Activated T-helper 17 cell treated with anti-CD3 and anti-CD28 coated beads, Interleukin-2, amount 50 U/mL, for 72 hours (primary cell): ENCODE measurements at regions not wholly inside any gene's neighbourhood (a gene's known extent, or its start where the extent isn't known, plus 50 kb on each side); places are given as distances from the start of the nearest gene placed in this dataset.

Source experiments
- ATAC-seq: fragments of 150-1000 bp; cut with Tn5 transposase; replicated peaks from 2 replicates; pipeline ENCODE4 v1.10.0; 2021; ENCODE audit warnings: mild to moderate bottlenecking, moderate library complexity
- H3K27ac Mint-ChIP-seq: one replicate; pipeline ENCODE4 v1.8.0; 2022; ENCODE audit warnings: mixed read lengths
- H3K27me3 Mint-ChIP-seq: one replicate; pipeline ENCODE4 v1.8.0; 2022; ENCODE audit warnings: mixed read lengths
- H3K36me3 Mint-ChIP-seq: one replicate; pipeline ENCODE4 v1.8.0; 2022; ENCODE audit warnings: low read depth, mild to moderate bottlenecking, mixed read lengths
- H3K4me1 Mint-ChIP-seq: one replicate; pipeline ENCODE4 v1.8.0; 2022; ENCODE audit warnings: mixed read lengths
- H3K4me3 Mint-ChIP-seq: one replicate; pipeline ENCODE4 v1.8.0; 2022; ENCODE audit warnings: mild to moderate bottlenecking, mixed read lengths
- H3K9me3 Mint-ChIP-seq: one replicate; pipeline ENCODE4 v1.8.0; 2022; ENCODE audit warnings: mixed read lengths

- no peak overlapping the region for H3K4me3 Mint-ChIP-seq
- ATAC-seq, result no peak
- H3K4me1 Mint-ChIP-seq, result no peaks in the 10 kb centered on the region
- H3K27me3 Mint-ChIP-seq, result peaks cover 40% of the 10 kb centered on the region
- no peak overlapping the region for H3K27ac Mint-ChIP-seq
- no peaks in the 10 kb centered on the region for H3K9me3 Mint-ChIP-seq
- no peaks in the 10 kb centered on the region for H3K36me3 Mint-ChIP-seq
Measured at GRCh38 chr11:104366321-104366734, 202.4 kb upstream of the PDGFD start.

GRCh38 chr11:104365676-104366075, 201.7 kb upstream of the PDGFD start:
- Mint-ChIP-seq H3K9me3 (no peaks in the 10 kb centered on the region), H3K4me1 (no peaks in the 10 kb centered on the region), H3K27ac (no peak overlapping the region), H3K36me3 (no peaks in the 10 kb centered on the region), H3K4me3 (no peak overlapping the region), H3K27me3 (peaks cover 36% of the 10 kb centered on the region)
- ATAC-seq, result no peak

DNA sequence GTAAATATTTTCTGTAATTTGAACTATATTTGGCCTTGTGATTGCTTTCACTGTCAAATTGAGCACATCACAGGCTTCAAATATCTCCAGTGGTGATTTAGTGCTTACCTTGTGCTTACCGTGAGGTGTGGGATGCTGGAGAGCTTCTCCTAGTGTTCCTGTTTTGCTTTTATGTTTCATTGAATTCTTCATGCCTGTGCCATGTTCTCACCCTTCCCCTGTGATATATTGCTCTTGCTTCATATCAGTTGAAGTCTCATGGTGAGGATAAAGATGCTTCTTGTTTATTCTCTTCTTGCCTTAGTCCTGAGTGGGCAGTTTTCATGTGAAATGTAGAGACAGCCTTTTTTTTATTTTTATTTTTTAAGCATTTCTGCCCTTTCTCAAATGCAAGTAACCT, 198.0 kb upstream of the PDGFD start:
- H3K27ac Mint-ChIP-seq, result no peak overlapping the region
- no peak overlapping the region for H3K4me3 Mint-ChIP-seq
- H3K27me3 Mint-ChIP-seq, result peaks cover 23% of the 10 kb centered on the region
- H3K9me3 Mint-ChIP-seq, result no peaks in the 10 kb centered on the region
- no peaks in the 10 kb centered on the region for H3K36me3 Mint-ChIP-seq
- H3K4me1 Mint-ChIP-seq, result no peaks in the 10 kb centered on the region
- ATAC-seq, result no peak

- Mint-ChIP-seq H3K4me3 (no peak overlapping the region), H3K27ac (no peak overlapping the region), H3K27me3 (peaks cover 5% of the 10 kb centered on the region), H3K36me3 (no peaks in the 10 kb centered on the region), H3K9me3 (peaks cover 6% of the 10 kb centered on the region), H3K4me1 (no peaks in the 10 kb centered on the region)
- no peak for ATAC-seq
Measured at GRCh38 chr11:104352036-104352435, 188.1 kb upstream of the PDGFD start.

- Mint-ChIP-seq H3K9me3 (no peaks in the 10 kb centered on the region), H3K36me3 (no peaks in the 10 kb centered on the region), H3K4me1 (no peaks in the 10 kb centered on the region), H3K27ac (no peak overlapping the region), H3K27me3 (no peaks in the 10 kb centered on the region), H3K4me3 (no peak overlapping the region)
- ATAC-seq, result no peak
Measured at GRCh38 chr11:104343578-104343977, 179.6 kb upstream of the PDGFD start.

DNA sequence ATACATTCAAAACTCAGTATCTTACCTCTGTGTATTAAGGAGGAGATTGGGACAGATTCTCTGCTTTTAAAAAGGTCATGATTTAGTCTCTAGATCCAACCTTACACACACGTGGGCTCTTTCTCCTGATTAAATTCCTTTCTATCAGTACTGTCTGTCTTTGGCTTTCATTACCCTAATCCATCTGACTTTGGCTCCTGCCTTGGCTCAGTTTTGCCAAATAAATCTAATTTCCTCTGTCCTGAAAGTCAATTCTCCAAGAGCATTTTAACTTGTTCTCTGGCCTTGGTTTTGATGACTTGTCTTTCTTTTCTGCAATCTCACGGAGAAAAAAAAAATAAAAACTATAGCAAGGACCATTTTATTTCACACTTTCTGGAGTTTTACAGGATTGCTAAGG, 176.6 kb upstream of the PDGFD start:
- no peak overlapping the region for H3K27ac Mint-ChIP-seq
- no peaks in the 10 kb centered on the region for H3K4me1 Mint-ChIP-seq
- H3K9me3 Mint-ChIP-seq, result no peaks in the 10 kb centered on the region
- H3K27me3 Mint-ChIP-seq, result no peaks in the 10 kb centered on the region
- ATAC-seq, result no peak
- H3K36me3 Mint-ChIP-seq, result no peaks in the 10 kb centered on the region
- H3K4me3 Mint-ChIP-seq, result no peak overlapping the region

DNA sequence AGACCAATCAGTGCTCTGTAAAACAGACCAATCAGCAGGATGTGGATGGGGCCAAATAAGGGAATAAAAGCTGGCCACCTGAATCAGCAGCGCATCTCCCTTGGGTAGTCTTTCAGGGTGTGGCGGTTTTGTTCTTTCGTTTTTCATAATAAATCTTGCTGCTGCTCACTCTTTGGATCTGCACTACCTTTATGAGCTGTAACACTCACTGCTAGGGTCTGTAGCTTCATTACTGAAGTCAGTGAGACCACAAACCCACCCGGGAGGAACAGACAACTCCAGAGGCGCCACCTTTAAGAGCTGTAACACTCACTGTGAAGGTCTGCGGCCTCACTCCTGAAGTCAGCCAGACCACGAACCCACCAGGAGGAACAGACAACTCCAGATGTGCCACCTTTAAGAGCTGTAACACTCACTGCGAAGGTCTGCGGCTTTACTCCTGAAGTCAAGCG, 175.5 kb upstream of the PDGFD start:
- Mint-ChIP-seq H3K9me3 (no peaks in the 10 kb centered on the region), H3K27me3 (no peaks in the 10 kb centered on the region), H3K4me1 (no peaks in the 10 kb centered on the region), H3K4me3 (no peak overlapping the region), H3K27ac (no peak overlapping the region), H3K36me3 (no peaks in the 10 kb centered on the region)
- no peak for ATAC-seq

- H3K9me3 Mint-ChIP-seq, result no peaks in the 10 kb centered on the region
- no peaks in the 10 kb centered on the region for H3K27me3 Mint-ChIP-seq
- H3K4me3 Mint-ChIP-seq, result no peak overlapping the region
- no peak for ATAC-seq
- H3K27ac Mint-ChIP-seq, result no peak overlapping the region
- H3K4me1 Mint-ChIP-seq, result no peaks in the 10 kb centered on the region
- no peaks in the 10 kb centered on the region for H3K36me3 Mint-ChIP-seq
Measured at GRCh38 chr11:104338186-104338585, 174.2 kb upstream of the PDGFD start.

DNA sequence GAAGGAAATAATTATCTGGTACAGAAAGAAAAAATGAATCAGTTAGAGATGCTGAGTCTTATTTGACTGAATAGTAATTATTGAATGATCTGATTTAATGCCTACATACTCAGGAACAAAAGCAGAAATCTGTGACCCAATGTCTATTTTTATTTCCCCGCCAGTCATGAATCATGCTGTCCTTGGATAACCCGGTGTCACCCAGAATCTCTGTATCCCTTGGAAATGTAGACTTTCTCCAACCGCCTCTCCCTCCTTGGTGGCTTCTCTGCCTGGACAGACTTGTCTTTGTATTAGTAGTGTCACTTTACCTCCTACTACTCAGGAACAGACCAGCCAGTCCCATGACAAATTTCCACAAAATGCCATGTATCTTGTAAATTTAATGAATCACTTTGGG, 173.3 kb upstream of the PDGFD start:
- no peaks in the 10 kb centered on the region for H3K36me3 Mint-ChIP-seq
- no peaks in the 10 kb centered on the region for H3K9me3 Mint-ChIP-seq
- H3K27me3 Mint-ChIP-seq, result no peaks in the 10 kb centered on the region
- ATAC-seq, result no peak
- no peak overlapping the region for H3K27ac Mint-ChIP-seq
- H3K4me1 Mint-ChIP-seq, result no peaks in the 10 kb centered on the region
- no peak overlapping the region for H3K4me3 Mint-ChIP-seq

DNA sequence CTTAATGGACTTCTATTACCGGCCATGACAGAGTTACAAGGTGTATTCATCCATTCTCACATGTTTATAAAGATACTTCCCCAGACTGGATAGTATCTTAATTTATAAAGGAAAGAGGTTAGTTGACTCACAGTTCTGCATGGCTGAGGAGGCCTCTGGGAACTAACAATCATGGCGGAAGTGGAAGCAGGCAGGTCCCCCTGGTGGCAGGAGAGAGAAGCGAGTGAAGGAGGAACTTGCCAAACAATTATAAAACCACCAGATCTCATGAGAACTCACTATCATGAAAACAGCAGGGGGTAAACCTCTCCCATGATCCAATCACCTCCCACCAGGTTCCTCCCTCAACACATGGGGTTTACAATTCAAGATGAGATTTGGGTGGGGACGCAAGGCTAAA, 170.0 kb upstream of the PDGFD start:
- Mint-ChIP-seq H3K4me1 (no peaks in the 10 kb centered on the region), H3K27me3 (no peaks in the 10 kb centered on the region), H3K9me3 (no peaks in the 10 kb centered on the region), H3K4me3 (no peak overlapping the region), H3K36me3 (no peaks in the 10 kb centered on the region), H3K27ac (no peak overlapping the region)
- no peak for ATAC-seq

GRCh38 chr11:104332110-104332509, 168.2 kb upstream of the PDGFD start:
- Mint-ChIP-seq H3K9me3 (no peaks in the 10 kb centered on the region), H3K4me1 (no peaks in the 10 kb centered on the region), H3K4me3 (no peak overlapping the region), H3K36me3 (no peaks in the 10 kb centered on the region), H3K27ac (no peak overlapping the region), H3K27me3 (no peaks in the 10 kb centered on the region)
- no peak for ATAC-seq

GRCh38 chr11:104329078-104329665, 165.2 kb upstream of the PDGFD start:
- ATAC-seq, result no peak
- no peaks in the 10 kb centered on the region for H3K27me3 Mint-ChIP-seq

DNA sequence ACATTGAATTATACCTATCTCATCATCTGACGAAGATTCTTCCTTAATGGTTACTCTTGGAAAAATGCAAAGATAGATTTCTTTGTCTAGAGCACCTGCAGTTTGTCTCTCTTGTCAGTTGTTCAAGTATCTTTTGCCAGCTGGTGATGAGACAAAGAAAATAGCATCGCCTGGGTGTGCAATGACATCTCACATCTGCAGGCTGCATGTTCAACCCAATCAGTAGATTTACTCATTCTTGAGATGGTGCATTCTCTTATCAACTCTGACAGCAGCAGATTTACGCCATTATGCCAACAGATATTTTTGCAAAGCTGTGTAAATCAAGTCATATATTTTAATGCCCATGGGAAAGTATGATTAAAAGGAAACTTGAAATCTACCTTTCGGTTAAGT, 164.6 kb upstream of the PDGFD start:
- Mint-ChIP-seq H3K27me3 (peaks cover 3% of the 10 kb centered on the region), H3K36me3 (no peaks in the 10 kb centered on the region), H3K9me3 (no peaks in the 10 kb centered on the region), H3K4me3 (no peak overlapping the region), H3K4me1 (no peaks in the 10 kb centered on the region), H3K27ac (no peak overlapping the region)
- ATAC-seq, result no peak

More at GRCh38 chr11:104329078-104329665, 165.2 kb upstream of the PDGFD start:
- Mint-ChIP-seq H3K27ac (no peak overlapping the region), H3K36me3 (no peaks in the 10 kb centered on the region), H3K4me1 (no peaks in the 10 kb centered on the region), H3K4me3 (no peak overlapping the region), H3K9me3 (no peaks in the 10 kb centered on the region)

DNA sequence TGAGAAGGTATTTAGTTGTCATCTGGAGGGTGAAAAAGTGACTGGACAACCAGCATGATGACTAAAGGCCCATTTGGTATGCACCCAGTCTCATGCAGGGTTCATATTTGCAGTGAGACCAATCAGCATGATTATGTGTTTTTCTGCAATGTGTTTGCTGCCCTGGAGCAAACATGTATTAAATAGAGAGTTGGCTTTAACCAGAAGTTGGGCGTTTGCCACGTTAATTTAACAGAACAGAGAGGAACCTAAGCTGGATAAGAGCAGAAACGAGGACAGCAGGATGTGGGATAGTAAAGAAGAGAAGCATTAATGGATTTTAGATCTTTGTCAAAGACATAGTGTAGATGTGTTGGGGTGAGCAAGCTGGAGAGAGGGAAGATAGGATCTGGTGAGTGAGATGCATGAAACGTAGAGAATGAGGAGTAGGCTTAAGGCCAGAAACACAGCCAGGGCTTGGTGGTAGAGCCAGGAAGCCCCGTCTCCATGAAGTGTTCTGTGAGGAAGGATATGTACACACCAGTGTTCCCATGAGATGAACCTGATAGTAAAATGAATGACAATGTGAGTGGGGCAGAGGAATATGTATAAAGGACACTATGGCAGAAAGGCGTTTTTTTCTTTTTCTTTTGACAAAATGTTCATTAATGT, 164.0 kb upstream of the PDGFD start:
- H3K4me1 Mint-ChIP-seq, result no peaks in the 10 kb centered on the region
- H3K27me3 Mint-ChIP-seq, result peaks cover 3% of the 10 kb centered on the region
- no peaks in the 10 kb centered on the region for H3K9me3 Mint-ChIP-seq
- H3K27ac Mint-ChIP-seq, result no peak overlapping the region
- H3K36me3 Mint-ChIP-seq, result no peaks in the 10 kb centered on the region
- no peak overlapping the region for H3K4me3 Mint-ChIP-seq
- no peak for ATAC-seq

- ATAC-seq, result no peak
- H3K9me3 Mint-ChIP-seq, result no peaks in the 10 kb centered on the region
- no peaks in the 10 kb centered on the region for H3K36me3 Mint-ChIP-seq
- H3K27me3 Mint-ChIP-seq, result peaks cover 3% of the 10 kb centered on the region
- no peak overlapping the region for H3K27ac Mint-ChIP-seq
- no peak overlapping the region for H3K4me3 Mint-ChIP-seq
- no peaks in the 10 kb centered on the region for H3K4me1 Mint-ChIP-seq
Measured at GRCh38 chr11:104325093-104325492, 161.1 kb upstream of the PDGFD start.
